DND-41 (cell line): ENCODE measurements at regions not wholly inside any gene's neighbourhood (a gene's known extent, or its start where the extent isn't known, plus 50 kb on each side); places are given as distances from the start of the nearest gene placed in this dataset.

Experiments
- EZH2 ChIP-seq: IDR thresholded peaks from 3 replicates; pipeline ENCODE4 v1.6.1; 2012; ENCODE audit warnings: borderline replicate concordance, low read depth, mild to moderate bottlenecking, moderate library complexity, low read length, inconsistent platforms; ENCODE audit not compliant: severe bottlenecking
- TF ChIP-seq, protein P1 (sequence below): IDR thresholded peaks from 2 replicates; pipeline ENCODE4 v1.5.1; 2012; ENCODE audit warnings: borderline replicate concordance, low read length, moderate library complexity, mild to moderate bottlenecking; ENCODE audit not compliant: poor library complexity, severe bottlenecking; ENCODE audit errors: extremely low read depth

DNA sequence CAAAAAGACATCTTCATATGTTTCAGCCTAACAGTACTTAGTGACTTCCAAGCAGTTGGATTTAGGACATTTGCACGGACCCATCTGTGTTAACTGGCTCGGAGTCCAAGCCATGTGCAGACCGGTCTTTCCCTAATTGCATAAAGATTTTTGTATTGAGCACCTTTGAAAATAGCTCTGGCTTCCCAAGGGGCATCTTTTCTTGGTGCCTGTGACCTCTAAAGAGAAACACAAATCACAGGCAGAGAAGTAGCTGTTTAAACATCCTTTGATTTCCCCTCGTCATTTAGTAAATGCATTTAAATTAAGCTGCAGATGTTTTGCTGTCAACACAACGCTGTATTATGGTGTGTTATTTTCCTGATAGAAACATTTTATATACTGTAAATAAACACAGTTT lies 288.2 kb upstream of the SALL1 start:
- TF ChIP-seq, protein P1, sequence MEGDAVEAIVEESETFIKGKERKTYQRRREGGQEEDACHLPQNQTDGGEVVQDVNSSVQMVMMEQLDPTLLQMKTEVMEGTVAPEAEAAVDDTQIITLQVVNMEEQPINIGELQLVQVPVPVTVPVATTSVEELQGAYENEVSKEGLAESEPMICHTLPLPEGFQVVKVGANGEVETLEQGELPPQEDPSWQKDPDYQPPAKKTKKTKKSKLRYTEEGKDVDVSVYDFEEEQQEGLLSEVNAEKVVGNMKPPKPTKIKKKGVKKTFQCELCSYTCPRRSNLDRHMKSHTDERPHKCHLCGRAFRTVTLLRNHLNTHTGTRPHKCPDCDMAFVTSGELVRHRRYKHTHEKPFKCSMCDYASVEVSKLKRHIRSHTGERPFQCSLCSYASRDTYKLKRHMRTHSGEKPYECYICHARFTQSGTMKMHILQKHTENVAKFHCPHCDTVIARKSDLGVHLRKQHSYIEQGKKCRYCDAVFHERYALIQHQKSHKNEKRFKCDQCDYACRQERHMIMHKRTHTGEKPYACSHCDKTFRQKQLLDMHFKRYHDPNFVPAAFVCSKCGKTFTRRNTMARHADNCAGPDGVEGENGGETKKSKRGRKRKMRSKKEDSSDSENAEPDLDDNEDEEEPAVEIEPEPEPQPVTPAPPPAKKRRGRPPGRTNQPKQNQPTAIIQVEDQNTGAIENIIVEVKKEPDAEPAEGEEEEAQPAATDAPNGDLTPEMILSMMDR = no peak
- no peak for TF ChIP-seq EZH2
